Body of pancreas (tissue), 4 donors: ENCODE measurements at regions not wholly inside any gene's neighbourhood (a gene's known extent, or its start where the extent isn't known, plus 50 kb on each side); places are given as distances from the start of the nearest gene placed in this dataset.

Experiments used
- POLR2A ChIP-seq, 3 donors: fragments of 450-650 bp; IDR thresholded peaks; one replicate each; pipeline ENCODE4 v1.6.1; 2016; ENCODE audit warnings: antibody characterized with exemption in 3 of 3, mild to moderate bottlenecking in 2 of 3
- TF ChIP-seq, protein P1 (sequence below), 7 experiments: fragments of 450-650 bp in 4 of 7; fragments of 200-600 bp in 3 of 7; sonication (generic) in 3 of 7; IDR thresholded peaks; one replicate each; pipeline ENCODE4 v1.5.1; 2016 to 2019; ENCODE audit warnings: antibody characterized with exemption in 7 of 7

DNA sequence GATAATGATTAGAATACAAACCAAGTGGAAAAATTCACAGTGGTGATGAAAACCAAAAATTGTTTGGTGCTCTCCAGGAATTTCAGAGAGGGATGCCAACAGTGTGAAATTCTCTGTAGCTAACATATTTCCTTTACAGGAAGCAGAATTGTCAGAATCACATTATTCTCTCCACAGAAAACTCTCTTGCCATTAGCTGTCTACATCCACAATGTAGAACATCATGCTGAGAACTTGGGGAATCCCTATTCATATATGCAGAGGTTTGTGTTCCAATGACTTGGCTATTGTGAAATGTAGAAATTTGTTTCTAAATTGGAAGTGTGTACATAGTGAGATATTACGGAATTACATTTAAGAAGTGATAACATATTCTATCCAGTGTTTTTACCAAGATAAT, 142.0 kb downstream of the PCDH7 start:
- TF ChIP-seq, protein P1, sequence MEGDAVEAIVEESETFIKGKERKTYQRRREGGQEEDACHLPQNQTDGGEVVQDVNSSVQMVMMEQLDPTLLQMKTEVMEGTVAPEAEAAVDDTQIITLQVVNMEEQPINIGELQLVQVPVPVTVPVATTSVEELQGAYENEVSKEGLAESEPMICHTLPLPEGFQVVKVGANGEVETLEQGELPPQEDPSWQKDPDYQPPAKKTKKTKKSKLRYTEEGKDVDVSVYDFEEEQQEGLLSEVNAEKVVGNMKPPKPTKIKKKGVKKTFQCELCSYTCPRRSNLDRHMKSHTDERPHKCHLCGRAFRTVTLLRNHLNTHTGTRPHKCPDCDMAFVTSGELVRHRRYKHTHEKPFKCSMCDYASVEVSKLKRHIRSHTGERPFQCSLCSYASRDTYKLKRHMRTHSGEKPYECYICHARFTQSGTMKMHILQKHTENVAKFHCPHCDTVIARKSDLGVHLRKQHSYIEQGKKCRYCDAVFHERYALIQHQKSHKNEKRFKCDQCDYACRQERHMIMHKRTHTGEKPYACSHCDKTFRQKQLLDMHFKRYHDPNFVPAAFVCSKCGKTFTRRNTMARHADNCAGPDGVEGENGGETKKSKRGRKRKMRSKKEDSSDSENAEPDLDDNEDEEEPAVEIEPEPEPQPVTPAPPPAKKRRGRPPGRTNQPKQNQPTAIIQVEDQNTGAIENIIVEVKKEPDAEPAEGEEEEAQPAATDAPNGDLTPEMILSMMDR (IDR thresholded peaks at IDR 0.05) = no peak
- TF ChIP-seq POLR2A (IDR thresholded peaks at IDR 0.05) = no peak
